Right atrium auricular region (tissue), 2 donors: ENCODE measurements at regions not wholly inside any gene's neighbourhood (a gene's known extent, or its start where the extent isn't known, plus 50 kb on each side); places are given as distances from the start of the nearest gene placed in this dataset.

Source experiments
- DNase-seq: peaks from one replicate; pipeline ENCODE4 v3.0.0-alpha.2; 2019; ENCODE audit warnings: low spot score
- H3K27ac ChIP-seq, 2 donors: fragments of 200-600 bp; sonication (generic); 1 replicate in 1 of 2; 2 replicates in 1 of 2; pipeline ENCODE4 v1.5.1; 2016 to 2019
- H3K27me3 ChIP-seq, 2 donors: fragments of 200-600 bp; sonication (generic); one replicate each; pipeline versions ENCODE4 v1.5.1 to v1.6.0; 2017 to 2019
- H3K36me3 ChIP-seq: fragments of 200-600 bp; sonication (generic); one replicate; pipeline ENCODE4 v1.5.1; 2016
- H3K4me1 ChIP-seq, 2 donors: fragments of 200-600 bp; sonication (generic); one replicate each; pipeline versions ENCODE4 v1.5.1 to v1.6.0; 2017 to 2019
- H3K4me3 ChIP-seq, 2 donors: fragments of 200-600 bp; sonication (generic); 1 replicate in 1 of 2; 2 replicates in 1 of 2; pipeline ENCODE4 v1.5.1; 2017 to 2019; ENCODE audit warnings: mild to moderate bottlenecking in 1 of 2, moderate library complexity in 1 of 2
- H3K9me3 ChIP-seq, 2 donors: fragments of 200-600 bp; sonication (generic); one replicate each; pipeline ENCODE4 v1.5.1; 2019
- TF ChIP-seq, protein P1 (sequence below), 2 donors: fragments of 200-600 bp; sonication (generic); IDR thresholded peaks; one replicate each; pipeline ENCODE4 v1.5.1; 2019; ENCODE audit warnings: antibody characterized with exemption in 2 of 2

DNA sequence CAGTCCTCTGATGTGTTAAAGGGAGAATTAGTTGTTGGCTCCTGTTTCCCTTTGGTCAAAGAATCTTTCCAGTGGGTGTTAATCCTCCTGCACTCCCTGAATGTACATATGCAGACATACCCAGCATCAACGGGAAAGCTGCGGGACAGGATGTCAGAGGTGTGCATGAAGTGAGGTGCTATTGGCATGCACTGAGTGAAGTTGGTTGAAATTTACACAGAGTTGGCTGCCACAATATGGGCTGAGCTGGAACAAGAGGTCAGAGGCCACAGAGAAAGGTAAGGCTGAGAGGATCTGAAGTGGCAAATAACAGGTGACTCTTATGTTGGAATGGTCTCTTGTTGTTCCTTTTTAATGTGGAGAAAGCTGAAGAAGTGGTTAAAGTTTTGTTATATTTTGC is 82.7 kb upstream of the AKIRIN2 start:
- no peak for DNase-seq
- TF ChIP-seq, protein P1, sequence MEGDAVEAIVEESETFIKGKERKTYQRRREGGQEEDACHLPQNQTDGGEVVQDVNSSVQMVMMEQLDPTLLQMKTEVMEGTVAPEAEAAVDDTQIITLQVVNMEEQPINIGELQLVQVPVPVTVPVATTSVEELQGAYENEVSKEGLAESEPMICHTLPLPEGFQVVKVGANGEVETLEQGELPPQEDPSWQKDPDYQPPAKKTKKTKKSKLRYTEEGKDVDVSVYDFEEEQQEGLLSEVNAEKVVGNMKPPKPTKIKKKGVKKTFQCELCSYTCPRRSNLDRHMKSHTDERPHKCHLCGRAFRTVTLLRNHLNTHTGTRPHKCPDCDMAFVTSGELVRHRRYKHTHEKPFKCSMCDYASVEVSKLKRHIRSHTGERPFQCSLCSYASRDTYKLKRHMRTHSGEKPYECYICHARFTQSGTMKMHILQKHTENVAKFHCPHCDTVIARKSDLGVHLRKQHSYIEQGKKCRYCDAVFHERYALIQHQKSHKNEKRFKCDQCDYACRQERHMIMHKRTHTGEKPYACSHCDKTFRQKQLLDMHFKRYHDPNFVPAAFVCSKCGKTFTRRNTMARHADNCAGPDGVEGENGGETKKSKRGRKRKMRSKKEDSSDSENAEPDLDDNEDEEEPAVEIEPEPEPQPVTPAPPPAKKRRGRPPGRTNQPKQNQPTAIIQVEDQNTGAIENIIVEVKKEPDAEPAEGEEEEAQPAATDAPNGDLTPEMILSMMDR (IDR thresholded peaks at IDR 0.05): no peak

DNA sequence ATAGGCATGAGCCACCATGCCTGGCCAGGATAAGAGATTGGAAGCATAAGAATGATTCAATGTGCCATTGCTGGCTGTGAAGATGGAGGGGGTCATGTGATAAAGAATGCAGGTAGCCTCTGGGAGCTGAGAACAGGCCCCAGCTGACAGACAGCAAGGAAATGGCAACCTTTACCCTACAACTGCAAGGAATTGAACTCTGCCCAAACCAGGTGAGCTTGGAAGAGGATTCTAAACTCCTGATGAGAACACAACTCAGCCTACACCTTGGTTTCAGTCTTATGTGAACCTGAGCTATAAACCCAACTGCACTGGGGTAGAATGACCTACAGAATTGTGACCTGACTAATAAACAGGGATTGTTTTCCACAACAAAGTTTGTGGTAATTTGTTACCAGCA is 82.0 kb upstream of the AKIRIN2 start:
- H3K27me3 ChIP-seq: no peaks in the 10 kb centered on the region
- TF ChIP-seq, protein P1 (IDR thresholded peaks at IDR 0.05): no peak
- H3K36me3 ChIP-seq: no peaks in the 10 kb centered on the region
- no peak for DNase-seq
- H3K4me3 ChIP-seq: no peak overlapping the region
- H3K9me3 ChIP-seq: no peaks in the 10 kb centered on the region
- H3K27ac ChIP-seq: no peak overlapping the region
- H3K4me1 ChIP-seq: peaks cover 0 to under 1% of the 10 kb centered on the region in 2 donors

More for the DNA sequence above, 82.7 kb upstream of the AKIRIN2 start:
- Histone ChIP-seq H3K4me3 (no peak overlapping the region), H3K27ac (no peak overlapping the region), H3K27me3 (no peaks in the 10 kb centered on the region), H3K36me3 (no peaks in the 10 kb centered on the region), H3K9me3 (no peaks in the 10 kb centered on the region), H3K4me1 (peaks cover 0 to 6% of the 10 kb centered on the region in 2 donors)

DNA sequence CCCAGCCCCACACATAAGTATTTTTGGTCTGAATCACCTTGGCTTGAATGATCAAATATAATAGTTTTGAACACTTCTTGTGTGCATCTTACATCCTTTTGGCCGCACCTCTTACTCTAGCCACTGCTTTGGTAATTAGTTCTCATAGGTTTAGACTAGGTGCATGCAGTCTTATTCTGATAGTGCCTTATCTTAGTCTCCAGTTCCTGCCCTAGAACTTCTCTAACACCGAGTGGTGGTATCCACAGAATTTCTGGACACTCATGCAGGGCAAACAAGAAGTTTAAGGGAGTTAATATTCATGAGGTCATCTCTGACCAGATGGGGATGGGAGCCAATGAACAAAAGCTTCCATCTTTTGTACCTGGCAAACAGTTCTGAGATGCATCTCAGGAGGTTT is 77.5 kb upstream of the AKIRIN2 start:
- no peaks in the 10 kb centered on the region for H3K27me3 ChIP-seq
- H3K27ac ChIP-seq: no peak overlapping the region
- H3K9me3 ChIP-seq: no peaks in the 10 kb centered on the region
- H3K4me3 ChIP-seq: no peak overlapping the region
- no peaks in the 10 kb centered on the region for H3K36me3 ChIP-seq
- no peak for DNase-seq
- TF ChIP-seq, protein P1 (IDR thresholded peaks at IDR 0.05): no peak
- H3K4me1 ChIP-seq: no peaks in the 10 kb centered on the region

DNA sequence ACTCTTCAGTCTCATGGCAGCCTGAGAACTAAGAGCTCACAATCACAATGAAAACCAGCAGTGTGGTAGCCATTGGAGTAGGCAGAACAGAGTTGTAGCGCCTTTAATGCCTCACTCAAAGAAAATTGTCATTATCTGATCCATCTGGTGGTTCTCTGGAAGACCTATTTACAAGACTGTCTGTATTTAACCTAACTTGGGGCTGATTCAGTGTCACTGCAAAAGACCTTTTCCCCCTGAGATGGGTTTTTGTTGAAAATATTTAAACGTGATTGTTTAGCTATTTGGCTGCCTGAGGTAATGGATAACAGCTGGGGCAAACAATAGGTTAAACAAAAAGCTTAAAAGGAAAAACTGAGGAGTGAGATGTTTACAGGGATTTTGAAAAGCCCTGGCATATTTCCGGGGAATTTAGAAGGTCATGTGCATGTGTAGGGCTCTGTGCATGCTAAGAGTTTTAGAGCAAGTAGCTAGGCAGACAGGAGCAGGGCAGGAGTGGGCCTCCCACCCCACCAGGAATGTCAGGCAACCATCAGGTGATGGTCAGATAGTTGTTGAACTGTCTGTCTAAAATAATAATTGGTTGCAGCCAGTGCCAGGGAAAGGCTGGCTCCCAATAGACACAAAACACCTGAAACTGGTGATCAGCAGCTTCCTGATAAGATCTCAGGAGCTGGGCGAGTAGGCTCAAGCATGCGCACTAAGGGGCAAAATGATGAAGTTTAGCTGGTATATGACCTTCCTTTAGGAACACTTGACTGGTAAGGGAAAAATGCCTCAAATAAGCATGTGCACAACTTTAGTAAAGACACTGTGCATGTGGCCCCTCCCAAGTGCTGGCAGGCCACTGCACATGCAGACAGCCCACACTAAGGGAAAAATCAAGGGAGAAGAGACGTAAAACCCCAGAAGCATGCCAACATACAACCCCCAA is 70.8 kb upstream of the AKIRIN2 start:
- Histone ChIP-seq H3K27me3 (no peaks in the 10 kb centered on the region), H3K36me3 (no peaks in the 10 kb centered on the region), H3K4me1 (no peaks in the 10 kb centered on the region), H3K9me3 (no peaks in the 10 kb centered on the region), H3K4me3 (no peak overlapping the region), H3K27ac (no peak overlapping the region)
- no peak for DNase-seq
- TF ChIP-seq, protein P1 (IDR thresholded peaks at IDR 0.05): no peak

DNA sequence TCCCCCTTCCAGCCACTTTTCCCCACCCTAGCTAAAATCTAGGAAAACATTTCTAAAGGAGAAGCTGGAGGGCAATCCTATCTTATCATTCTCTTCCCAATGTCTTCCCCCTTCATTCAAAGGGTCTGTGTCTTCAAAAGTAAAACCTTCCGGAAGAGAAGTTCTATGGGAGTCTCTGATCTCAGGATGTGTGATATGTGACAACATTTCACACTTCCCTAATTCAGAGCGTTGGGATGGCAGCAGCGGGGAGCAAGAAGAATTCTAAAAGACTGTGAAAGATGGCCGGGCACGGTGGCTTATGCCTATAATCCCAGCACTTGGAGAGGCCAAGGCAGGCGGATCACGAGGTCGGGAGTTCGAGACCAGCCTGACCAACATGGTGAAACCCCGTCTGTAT is 65.4 kb upstream of the AKIRIN2 start:
- H3K4me3 ChIP-seq: no peak overlapping the region
- DNase-seq: no peak
- H3K9me3 ChIP-seq: no peaks in the 10 kb centered on the region
- H3K27ac ChIP-seq: no peak overlapping the region
- H3K27me3 ChIP-seq: no peaks in the 10 kb centered on the region
- TF ChIP-seq, protein P1 (IDR thresholded peaks at IDR 0.05): no peak
- H3K36me3 ChIP-seq: no peaks in the 10 kb centered on the region
- H3K4me1 ChIP-seq: no peaks in the 10 kb centered on the region
